ENCODE measurements at regions not wholly inside any gene's neighbourhood (a gene's known extent, or its start where the extent isn't known, plus 50 kb on each side); places are given as distances from the start of the nearest gene placed in this dataset.

GRCh38 chr1:213429642-213430041 lies 378.6 kb downstream of the RPS6KC1 start:
- Histone ChIP-seq H3K36me3 (ENCODE audit: insufficient read depth, low read length) (no peaks in the 10 kb centered on the region), H2AFZ (ENCODE audit: low read length) (no peak overlapping the region), H3K4me3 (ENCODE audit: low read depth, low read length, poor library complexity, severe bottlenecking) (no peak overlapping the region), H3K79me2 (ENCODE audit: insufficient read depth, low read depth, low read length) (no peaks in the 10 kb centered on the region), H3K9me2 (ENCODE audit: insufficient read depth, low read length) (no peaks in the 10 kb centered on the region), H3K9me3 (ENCODE audit: low read length) (no peaks in the 10 kb centered on the region), H3K4me1 (ENCODE audit: insufficient read depth, low read length, poor library complexity, severe bottlenecking) (no peaks in the 10 kb centered on the region), H4K20me1 (ENCODE audit: insufficient read depth, low read length) (no peaks in the 10 kb centered on the region), H3K27ac (ENCODE audit: low read depth, low read length, poor library complexity, severe bottlenecking) (no peak overlapping the region), H3K4me2 (ENCODE audit: low read length) (no peak overlapping the region)
- no peak for DNase-seq (ENCODE audit: low spot score)
- no peak for TF ChIP-seq CTCF (conservative IDR thresholded peaks at IDR 0.05; ENCODE audit: low read length)
- TF ChIP-seq EZH2phosphoT487 (IDR thresholded peaks at IDR 0.05; ENCODE audit: borderline replicate concordance, low read depth, low read length), result no peak
- intact Hi-C loops (cut with micrococcal nuclease; ENCODE audit: unreplicated experiment), result no loop called here
- no TSS peak for BruUV-seq (replicated peaks)
- POLR2A ChIA-PET, result no interaction called here
- CTCF ChIA-PET (ENCODE audit: unreplicated experiment), result no interaction called here

- intact Hi-C loops (cut with micrococcal nuclease; ENCODE audit: unreplicated experiment), result no loop called here
Observed at GRCh38 chr1:213435715-213436114, 384.7 kb downstream of the RPS6KC1 start.

GRCh38 chr1:213438339-213438738 lies 387.3 kb downstream of the RPS6KC1 start:
- Histone ChIP-seq H3K9me3 (ENCODE audit: low read length) (no peaks in the 10 kb centered on the region), H3K36me3 (ENCODE audit: insufficient read depth, low read length) (no peaks in the 10 kb centered on the region), H2AFZ (ENCODE audit: low read length) (no peak overlapping the region), H4K20me1 (ENCODE audit: insufficient read depth, low read length) (no peaks in the 10 kb centered on the region), H3K4me1 (ENCODE audit: insufficient read depth, low read length, poor library complexity, severe bottlenecking) (no peaks in the 10 kb centered on the region), H3K4me2 (ENCODE audit: low read length) (no peak overlapping the region), H3K27ac (ENCODE audit: low read depth, low read length, poor library complexity, severe bottlenecking) (no peak overlapping the region), H3K9me2 (ENCODE audit: insufficient read depth, low read length) (no peaks in the 10 kb centered on the region), H3K4me3 (ENCODE audit: low read depth, low read length, poor library complexity, severe bottlenecking) (no peak overlapping the region), H3K79me2 (ENCODE audit: insufficient read depth, low read depth, low read length) (no peaks in the 10 kb centered on the region)
- no TSS peak for BruUV-seq (replicated peaks)
- TF ChIP-seq CTCF (conservative IDR thresholded peaks at IDR 0.05; ENCODE audit: low read length) (no peak), EZH2phosphoT487 (IDR thresholded peaks at IDR 0.05; ENCODE audit: borderline replicate concordance, low read depth, low read length) (no peak)
- intact Hi-C loops (cut with micrococcal nuclease; ENCODE audit: unreplicated experiment), result no loop called here
- DNase-seq (ENCODE audit: low spot score), result no peak
- CTCF ChIA-PET (ENCODE audit: unreplicated experiment), result no interaction called here
- POLR2A ChIA-PET, result interaction anchor here (0.7 kb wide), 2 partner anchors 15 to 1488 kb away, joined by 4 read pairs; no protein-coding TSS in a partner anchor

More at GRCh38 chr1:213435715-213436114, 384.7 kb downstream of the RPS6KC1 start:
- no peak for TF ChIP-seq EZH2phosphoT487 (IDR thresholded peaks at IDR 0.05; ENCODE audit: borderline replicate concordance, low read depth, low read length)
- TF ChIP-seq CTCF (conservative IDR thresholded peaks at IDR 0.05; ENCODE audit: low read length), result no peak
- H4K20me1 ChIP-seq (ENCODE audit: insufficient read depth, low read length), result no peaks in the 10 kb centered on the region
- no peak overlapping the region for H3K4me3 ChIP-seq (ENCODE audit: low read depth, low read length, poor library complexity, severe bottlenecking)
- H2AFZ ChIP-seq (ENCODE audit: low read length), result no peak overlapping the region
- no peaks in the 10 kb centered on the region for H3K4me1 ChIP-seq (ENCODE audit: insufficient read depth, low read length, poor library complexity, severe bottlenecking)
- no peaks in the 10 kb centered on the region for H3K9me3 ChIP-seq (ENCODE audit: low read length)
- POLR2A ChIA-PET, result no interaction called here
- H3K9me2 ChIP-seq (ENCODE audit: insufficient read depth, low read length), result no peaks in the 10 kb centered on the region
- DNase-seq (ENCODE audit: low spot score), result no peak
- no peak overlapping the region for H3K4me2 ChIP-seq (ENCODE audit: low read length)
- no TSS peak for BruUV-seq (replicated peaks)
- no peaks in the 10 kb centered on the region for H3K79me2 ChIP-seq (ENCODE audit: insufficient read depth, low read depth, low read length)
- CTCF ChIA-PET (ENCODE audit: unreplicated experiment), result no interaction called here
- no peaks in the 10 kb centered on the region for H3K36me3 ChIP-seq (ENCODE audit: insufficient read depth, low read length)
- H3K27ac ChIP-seq (ENCODE audit: low read depth, low read length, poor library complexity, severe bottlenecking), result no peak overlapping the region
